ENCODE measurements at regions not wholly inside any gene's neighbourhood (a gene's known extent, or its start where the extent isn't known, plus 50 kb on each side); places are given as distances from the start of the nearest gene placed in this dataset.

GRCh38 chr14:97023871-97024270 is 226.7 kb downstream of the VRK1 start:
- no peaks in the 10 kb centered on the region for H3K9me1 ChIP-seq (replicated peaks; ENCODE audit: control insufficient read depth, extremely low read depth, insufficient read depth, low read length)
- ChIA-PET CTCF (no interaction called here), POLR2A (no interaction called here)
- TF ChIP-seq JUN (IDR thresholded peaks at IDR 0.05; ENCODE audit: borderline replicate concordance, insufficient read depth, insufficient read length, low read depth): no peak
- TF ChIP-seq MAX (IDR thresholded peaks at IDR 0.05; ENCODE audit: insufficient read depth, insufficient read length): no peak
- no peak for TF ChIP-seq GATA2 (IDR thresholded peaks at IDR 0.05; ENCODE audit: insufficient read depth, insufficient read length, low read depth, low read length)
- TF ChIP-seq EZH2 (IDR thresholded peaks at IDR 0.05; ENCODE audit: borderline replicate concordance, low read depth, low read length, severe bottlenecking): no peak
- no peak for TF ChIP-seq FOS (IDR thresholded peaks at IDR 0.05; ENCODE audit: borderline replicate concordance, insufficient read depth, low read length)
- no peak for TF ChIP-seq CTCF (IDR thresholded peaks at IDR 0.05; ENCODE audit: extremely low read depth in 1 of 2, insufficient read depth in 1 of 2, low read depth in 1 of 2, low read length in 2 of 2)
- TF ChIP-seq POLR2AphosphoS5 (IDR thresholded peaks at IDR 0.05; ENCODE audit: insufficient read depth, low read depth, low read length): no peak
- TF ChIP-seq MYC (IDR thresholded peaks at IDR 0.05; ENCODE audit: low read depth, low read length): no peak
- TF ChIP-seq POLR2A (IDR thresholded peaks at IDR 0.05; ENCODE audit: low read depth, low read length): no peak
- no peaks in the 10 kb centered on the region for H3K27me3 ChIP-seq (ENCODE audit: control insufficient read depth in 2 of 2, insufficient read depth in 2 of 2, low read length in 2 of 2)
- BruUV-seq (replicated peaks): no TSS peak
- H3K27ac ChIP-seq (ENCODE audit: insufficient read depth, low read depth, low read length): no peak overlapping the region
- no peaks in the 10 kb centered on the region for H3K36me3 ChIP-seq (ENCODE audit: control insufficient read depth in 2 of 2, extremely low read depth in 1 of 2, insufficient read depth in 2 of 2, low read length in 2 of 2)
- FAIRE-seq (no peak), DNase-seq (ENCODE audit: low read depth, low spot score) (no peak)
- no peak overlapping the region for H3K4me3 ChIP-seq (replicated peaks in 1 of 3; ENCODE audit: insufficient read depth in 1 of 3, low read depth in 1 of 3, low read length in 3 of 3)
- H2AFZ ChIP-seq (ENCODE audit: low read depth, low read length): no peak overlapping the region
- intact Hi-C loops (cut with micrococcal nuclease): no loop called here
- peaks cover 2% of the 10 kb centered on the region for H3K9me3 ChIP-seq (replicated peaks; ENCODE audit: control insufficient read depth, insufficient read depth, low read length)
- H3K4me1 ChIP-seq (ENCODE audit: control insufficient read depth, extremely low read depth, insufficient read depth, low read length): no peaks in the 10 kb centered on the region
- no peak overlapping the region for H3K9ac ChIP-seq (replicated peaks; ENCODE audit: extremely low read depth, insufficient read depth, low read length)
- dilution Hi-C loops (cut with MboI; ENCODE audit: extremely low pct_ligation_motif_present, low sequenced_read_pairs): no loop called here
- no peaks in the 10 kb centered on the region for H4K20me1 ChIP-seq (replicated peaks; ENCODE audit: control insufficient read depth, extremely low read depth, insufficient read depth, low read length)
- no peaks in the 10 kb centered on the region for H3K79me2 ChIP-seq (ENCODE audit: control insufficient read depth, insufficient read depth, low read length)
- H3K4me2 ChIP-seq (ENCODE audit: insufficient read depth, low read length): no peak overlapping the region
